Adrenal gland (tissue), 9 donors: ENCODE measurements at regions not wholly inside any gene's neighbourhood (a gene's known extent, or its start where the extent isn't known, plus 50 kb on each side); places are given as distances from the start of the nearest gene placed in this dataset.
"Not testable (repeated sequence)": the region's sequence is repeated elsewhere in the genome, so short reads cannot be mapped to it uniquely, and the experiment has no call there.

Experiments used
- DNase-seq, 7 donors: peaks; one replicate each; pipeline ENCODE4 v3.0.0-alpha.2; 2019 to 2020
- H3K27ac ChIP-seq, 5 donors: fragments of 200-600 bp; sonication (generic) in 4 of 5; 1 replicate in 3 of 5; 2 replicates in 2 of 5; pipeline versions ENCODE4 v1.5.1 to v1.8.0; 2016 to 2020; ENCODE audit warnings: mild to moderate bottlenecking in 1 of 5
- H3K27me3 ChIP-seq: fragments of 200-600 bp; 2 replicates; pipeline ENCODE4 v1.8.0; 2021
- H3K36me3 ChIP-seq, 2 donors: fragments of 200-600 bp; replicated peaks in 1 of 2; 1 replicate in 1 of 2; 2 replicates in 1 of 2; pipeline versions ENCODE4 v1.5.1 to v1.8.0; 2018 to 2022
- H3K4me1 ChIP-seq, 2 donors: fragments of 200-600 bp; replicated peaks in 1 of 2; 1 replicate in 1 of 2; 2 replicates in 1 of 2; pipeline versions ENCODE4 v1.5.1 to v1.8.0; 2018 to 2021
- H3K4me3 ChIP-seq, 4 donors: fragments of 200-600 bp; sonication (generic) in 3 of 4; one replicate each; pipeline ENCODE4 v1.5.1; 2016 to 2018
- H3K9me3 ChIP-seq, 3 donors: fragments of 200-600 bp; sonication (generic) in 1 of 3; replicated peaks in 1 of 3; 1 replicate in 2 of 3; 2 replicates in 1 of 3; pipeline versions ENCODE4 v1.5.1 to v1.8.0; 2016 to 2021
- CTCF ChIP-seq, 6 experiments: fragments of 450-650 bp in 4 of 6; fragments of 200-600 bp in 2 of 6; sonication (generic) in 1 of 6; IDR thresholded peaks; 1 replicate in 5 of 6; 2 replicates in 1 of 6; pipeline versions ENCODE4 v1.5.1 to v1.8.0; 2016 to 2021; ENCODE audit warnings: antibody characterized with exemption in 6 of 6, mild to moderate bottlenecking in 2 of 6, moderate library complexity in 1 of 6
- POLR2A ChIP-seq, 2 donors: fragments of 450-650 bp; IDR thresholded peaks; one replicate each; pipeline ENCODE4 v1.6.1; 2017; ENCODE audit warnings: antibody characterized with exemption in 2 of 2, mild to moderate bottlenecking in 2 of 2, moderate library complexity in 1 of 2
- WGBS, 4 donors: extraction: QIAGEN DNeasy Blood & Tissue Kit in 2 of 4; methylation state at CpG; one replicate each; pipeline versions ENCODE4 v1.1.5 to v1.1.7; 2013 to 2017; 5-methylcytosine and 5-hydroxymethylcytosine counted together
- intact Hi-C, 2 donors: fragments of 100-400 bp; cut with DNase I; formaldehyde crosslinking; loops; one replicate each; pipeline versions ENCODE4 v1.14.1 to v1.15.0; 2022 to 2023
- donor health status: healthy with polysubstance abuse.
- donor health status: Bipolar disorder and iron deficiency.
- donor health status: DM: yes; HTN: yes; CAD: no.
- donor health status: DM: no; HTN: no; CAD: no.
- donor health status: DM: no; HTN: no; CAD: no.

DNA sequence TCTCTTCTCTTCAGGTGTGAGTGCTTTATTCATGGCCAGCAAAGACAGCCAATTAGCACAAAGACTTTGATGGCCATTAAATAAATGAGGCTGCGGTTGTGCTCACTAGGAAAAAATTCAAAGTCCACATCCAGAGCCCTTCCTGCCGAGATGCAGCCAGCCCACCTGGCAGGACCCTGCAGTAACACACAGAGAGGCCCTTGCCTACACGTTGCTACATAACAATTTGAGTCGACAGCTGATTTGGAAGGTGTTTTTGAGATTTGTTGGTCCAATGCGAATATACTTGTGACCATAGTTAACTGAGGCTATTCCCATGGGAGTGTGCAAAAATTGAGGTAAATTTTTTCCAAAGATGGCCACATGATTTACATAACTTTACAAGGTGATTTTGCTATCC lies 605.4 kb upstream of the HTR1E start:
- intact Hi-C loops: no loop called here
- H3K27me3 ChIP-seq: no peaks in the 10 kb centered on the region
- TF ChIP-seq POLR2A (IDR thresholded peaks at IDR 0.05) (no peak), CTCF (IDR thresholded peaks at IDR 0.05) (no peak)
- 43 to 50% (median 45%) methylated on average over 5 of the region's 5 CpGs for WGBS, 4 donors
- no peak for DNase-seq
- no peaks in the 10 kb centered on the region for H3K36me3 ChIP-seq
- no peaks in the 10 kb centered on the region for H3K4me1 ChIP-seq
- H3K27ac ChIP-seq: no peak overlapping the region
- no peaks in the 10 kb centered on the region for H3K9me3 ChIP-seq
- H3K4me3 ChIP-seq: no peak overlapping the region

DNA sequence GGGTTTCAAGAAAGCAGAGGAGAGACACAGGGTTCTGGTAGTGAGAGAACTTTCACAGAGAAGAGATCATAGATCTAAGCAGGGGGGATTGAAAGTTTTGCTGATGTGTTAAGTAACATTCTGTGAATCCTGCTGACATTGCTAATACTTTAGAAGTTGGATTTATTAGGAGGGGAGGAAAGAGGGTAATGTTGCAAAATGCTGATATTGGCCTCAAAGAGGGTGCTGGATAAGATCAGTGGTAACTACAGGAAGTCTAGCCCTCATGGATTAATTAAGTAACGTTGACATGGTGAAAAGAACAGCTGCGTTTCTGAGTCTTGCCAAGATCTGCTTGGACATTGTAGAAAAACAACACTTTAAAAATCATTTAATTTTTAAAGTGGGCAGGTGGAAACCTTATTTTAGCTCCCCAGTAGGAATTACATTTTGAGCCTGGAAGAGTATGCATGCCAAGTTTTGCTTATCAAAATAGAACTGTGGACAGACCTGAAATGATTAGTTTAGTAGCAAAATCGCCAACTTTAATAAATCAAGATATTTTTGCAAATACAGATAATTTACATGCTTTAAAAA lies 606.0 kb upstream of the HTR1E start:
- no peak overlapping the region for H3K4me3 ChIP-seq
- no peaks in the 10 kb centered on the region for H3K27me3 ChIP-seq
- no peak for DNase-seq
- WGBS, 4 donors: 22 to 38% (median 29%) methylated on average over 3 of the region's 3 CpGs
- intact Hi-C loops: no loop called here
- no peaks in the 10 kb centered on the region for H3K4me1 ChIP-seq
- no peaks in the 10 kb centered on the region for H3K9me3 ChIP-seq
- TF ChIP-seq POLR2A (IDR thresholded peaks at IDR 0.05) (no peak), CTCF (IDR thresholded peaks at IDR 0.05) (no peak)
- H3K36me3 ChIP-seq: no peaks in the 10 kb centered on the region
- H3K27ac ChIP-seq: no peak overlapping the region

- Histone ChIP-seq H3K4me3 (no peak overlapping the region), H3K27ac (no peak overlapping the region), H3K27me3 (no peaks in the 10 kb centered on the region), H3K36me3 (no peaks in the 10 kb centered on the region), H3K9me3 (no peaks in the 10 kb centered on the region), H3K4me1 (no peaks in the 10 kb centered on the region)
- intact Hi-C loops: no loop called here
- no peak for DNase-seq
- TF ChIP-seq POLR2A (IDR thresholded peaks at IDR 0.05) (no peak), CTCF (IDR thresholded peaks at IDR 0.05) (no peak)
- 62 to 80% (median 70%) methylated on average over 4 of the region's 4 CpGs for WGBS, 4 donors
Measured at GRCh38 chr6:86306210-86306609, 631.1 kb upstream of the HTR1E start.

DNA sequence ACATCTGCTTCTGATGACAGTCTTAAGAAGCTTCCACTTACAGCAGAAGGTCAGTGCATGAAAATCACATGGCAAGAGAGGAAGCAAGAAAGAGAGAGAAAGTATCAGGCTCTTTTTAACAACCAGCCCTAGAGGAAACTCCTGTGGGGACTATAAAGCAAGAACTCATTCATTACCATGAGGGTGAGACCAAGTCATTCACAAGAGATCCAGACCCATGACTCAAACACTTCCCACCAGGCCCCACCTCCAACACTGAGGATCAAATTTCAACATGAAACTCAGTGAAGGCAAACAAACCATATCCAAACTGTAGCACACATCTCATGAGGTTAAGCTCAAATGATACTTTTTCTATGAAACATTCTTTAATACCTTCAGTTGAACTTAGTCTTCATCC lies 643.2 kb upstream of the SYNCRIP start:
- no peak for DNase-seq
- Histone ChIP-seq H3K9me3 (no peaks in the 10 kb centered on the region), H3K36me3 (no peaks in the 10 kb centered on the region), H3K27me3 (no peaks in the 10 kb centered on the region), H3K4me3 (no peak overlapping the region), H3K4me1 (no peaks in the 10 kb centered on the region), H3K27ac (no peak overlapping the region)
- TF ChIP-seq CTCF (IDR thresholded peaks at IDR 0.05) (no peak), POLR2A (IDR thresholded peaks at IDR 0.05) (no peak)
- intact Hi-C loops: no loop called here

DNA sequence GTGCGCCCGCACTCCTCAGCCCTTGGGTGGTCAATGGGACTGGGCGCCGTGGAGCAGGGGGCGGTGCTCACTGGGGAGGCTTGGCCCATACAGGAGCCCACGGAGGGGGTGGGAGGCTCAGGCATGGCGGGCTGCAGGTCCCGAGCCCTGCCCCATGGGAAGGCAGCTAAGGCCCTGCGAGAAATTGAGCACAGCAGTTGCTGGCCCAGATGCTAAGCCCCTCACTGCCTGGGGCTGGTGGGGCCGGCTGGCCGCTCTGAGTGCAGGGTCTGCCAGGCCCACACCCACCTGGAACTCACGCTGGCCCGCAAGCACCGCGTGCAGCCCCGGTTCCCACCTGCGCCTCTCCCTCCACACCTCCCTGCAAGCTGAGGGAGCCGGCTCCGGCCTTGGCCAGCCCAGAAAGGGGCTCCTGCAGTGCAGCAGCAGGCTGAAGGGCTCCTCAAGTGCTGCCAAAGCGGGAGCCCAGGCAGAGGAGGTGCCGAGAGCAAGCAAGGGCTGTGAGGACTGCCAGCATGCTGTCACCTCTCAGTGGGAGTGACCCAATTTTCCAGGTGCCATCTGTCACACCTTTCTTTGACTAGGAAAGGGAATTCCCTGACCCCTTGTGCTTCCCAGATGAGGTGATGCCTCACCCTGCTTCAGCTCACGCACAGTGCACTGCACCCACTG lies 642.3 kb upstream of the SYNCRIP start:
- intact Hi-C loops, H3K36me3 ChIP-seq, DNase-seq, H3K4me3 ChIP-seq, H3K4me1 ChIP-seq, H3K27me3 ChIP-seq, H3K9me3 ChIP-seq, H3K27ac ChIP-seq: not testable (repeated sequence)
- WGBS, 4 donors: 89 to 93% (median 90%) methylated on average over 5 to 22 of the region's 22 CpGs

DNA sequence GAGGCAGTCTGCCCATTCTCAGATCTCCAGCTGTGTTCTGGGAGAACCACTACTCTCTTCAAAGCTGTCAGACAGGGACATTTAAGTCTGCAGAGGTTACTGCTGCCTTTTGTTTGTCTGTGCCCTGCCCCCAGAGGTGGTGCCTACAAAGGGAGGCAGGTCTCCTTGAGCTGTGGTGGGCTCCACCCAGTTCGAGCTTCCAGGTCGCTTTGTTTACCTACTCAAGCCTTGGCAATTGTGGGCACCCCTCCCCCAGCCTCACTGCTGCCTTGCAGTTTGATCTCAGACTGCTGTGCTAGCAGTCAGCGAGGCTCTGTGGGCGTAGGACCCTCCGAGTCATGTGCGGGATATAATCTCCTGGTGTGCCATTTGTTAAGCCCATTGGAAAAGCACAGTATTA lies 640.9 kb upstream of the SYNCRIP start:
- WGBS, 4 donors: 79 to 84% (median 81%) methylated on average over 6 of the region's 6 CpGs; no CpG with 5 or more reads in 1 of the 4 donors
- H3K27ac ChIP-seq, H3K4me1 ChIP-seq, intact Hi-C loops, H3K27me3 ChIP-seq, H3K9me3 ChIP-seq, DNase-seq, H3K36me3 ChIP-seq, H3K4me3 ChIP-seq: not testable (repeated sequence)
